ENCODE measurements at regions not wholly inside any gene's neighbourhood (a gene's known extent, or its start where the extent isn't known, plus 50 kb on each side); places are given as distances from the start of the nearest gene placed in this dataset.

DNA sequence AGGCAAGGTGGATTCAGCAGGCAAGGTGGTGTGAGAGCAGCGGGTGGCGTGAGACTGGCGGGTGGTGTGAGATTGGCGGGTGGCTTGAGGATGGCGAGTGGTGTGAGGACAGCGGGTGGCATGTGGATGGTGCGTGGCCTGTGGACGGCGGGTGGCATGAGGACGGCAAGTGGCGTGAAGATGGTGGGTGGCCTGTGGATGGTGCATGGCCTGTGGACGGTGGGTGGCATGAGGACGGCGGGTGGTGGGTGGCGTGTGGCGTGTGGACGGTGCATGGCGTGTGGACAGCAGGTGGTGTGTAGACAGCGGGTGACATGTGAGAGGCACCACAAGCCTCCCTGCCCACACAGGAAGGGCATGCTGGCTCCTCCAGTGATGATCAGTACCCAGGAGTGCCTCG lies 186.9 kb upstream of the SALL3 start:
- intact Hi-C loops (cut with micrococcal nuclease): no loop called here
- H3K4me3 Mint-ChIP-seq: no peak overlapping the region
- Histone ChIP-seq H3K9ac (ENCODE audit: insufficient read depth, low read length, poor library complexity, severe bottlenecking) (no peak overlapping the region), H4K20me1 (ENCODE audit: insufficient read depth, low read length) (no peaks in the 10 kb centered on the region), H2AFZ (ENCODE audit: insufficient read depth, low read depth, low read length, poor library complexity, severe bottlenecking) (no peak overlapping the region), H3K79me2 (ENCODE audit: insufficient read depth, low read length) (no peaks in the 10 kb centered on the region), H3K36me3 (replicated peaks in 1 of 2; ENCODE audit: control insufficient read depth in 1 of 2, insufficient read depth in 2 of 2, low read length in 2 of 2) (no peaks in the 10 kb centered on the region), H3K4me2 (replicated peaks; ENCODE audit: extremely low read depth, low read length, poor library complexity, severe bottlenecking) (no peak overlapping the region), H3K4me1 (ENCODE audit: control insufficient read depth in 1 of 2, insufficient read depth in 2 of 2, low read length in 2 of 2) (no peaks in the 10 kb centered on the region), H3K4me3 (replicated peaks in 1 of 3; ENCODE audit: low read depth in 2 of 3, low read length in 3 of 3) (no peak overlapping the region), H3K9me3 (replicated peaks in 1 of 2; ENCODE audit: control insufficient read depth in 1 of 2, insufficient read depth in 1 of 2, low read length in 2 of 2) (peaks cover 0 to 3% of the 10 kb centered on the region in 2 donors), H3K27me3 (ENCODE audit: control insufficient read depth in 2 of 2, insufficient read depth in 2 of 2, low read length in 2 of 2) (no peaks in the 10 kb centered on the region), H3K27ac (ENCODE audit: low read depth in 1 of 2, low read length in 2 of 2) (no peak overlapping the region)
- H3K4me1 Mint-ChIP-seq: no peaks in the 10 kb centered on the region
- no peak for TF ChIP-seq CTCF (IDR thresholded peaks at IDR 0.05)
- peaks cover 0 to 4% (median 2%) of the 10 kb centered on the region in 3 donors for H3K27me3 Mint-ChIP-seq (ENCODE audit: low read depth in 3 of 3)
- no peak for DNase-seq
- H3K27ac Mint-ChIP-seq: no peak overlapping the region
- peaks cover 0 to 9% (median 3%) of the 10 kb centered on the region in 7 donors for H3K9me3 Mint-ChIP-seq
- WGBS (ENCODE audit: insufficient coverage): 96% methylated on average over 12 of the region's 20 CpGs
- H3K36me3 Mint-ChIP-seq: no peaks in the 10 kb centered on the region

DNA sequence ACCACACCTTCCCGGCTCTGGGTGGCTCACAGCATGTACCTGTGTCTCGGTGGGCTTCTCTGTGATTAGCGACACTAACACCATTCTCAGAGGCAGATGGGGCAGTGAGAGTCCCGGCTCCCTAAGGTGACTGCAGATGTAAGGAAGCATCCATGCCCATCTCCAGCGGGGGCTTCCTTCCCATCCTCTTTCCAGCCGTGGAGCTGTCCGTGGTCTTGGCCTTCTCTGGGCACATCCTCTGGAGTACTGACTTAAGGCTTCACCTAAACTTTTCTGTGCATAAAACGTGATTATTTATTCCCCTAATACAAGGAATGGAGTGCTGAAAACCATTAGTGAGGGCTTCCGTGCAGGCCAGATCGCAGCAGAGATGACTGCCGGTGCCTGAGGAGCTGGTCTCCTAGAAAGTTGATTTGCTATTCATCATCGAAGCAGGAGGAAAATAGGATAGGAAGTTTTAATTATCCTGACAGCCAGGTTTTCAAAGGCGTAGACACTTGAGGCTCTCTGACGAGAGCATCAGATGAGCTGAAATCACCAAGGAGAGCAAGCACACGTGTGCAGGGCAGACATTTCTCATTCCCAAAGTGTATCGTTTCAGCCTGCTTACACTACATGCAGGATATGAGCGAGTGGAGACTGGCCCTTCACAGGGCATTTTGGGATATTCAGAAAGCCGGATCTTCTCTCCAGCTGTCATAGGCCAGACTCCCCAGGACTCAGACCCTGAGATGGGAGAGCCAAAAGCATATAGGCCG lies 186.1 kb upstream of the SALL3 start:
- H3K9me3 Mint-ChIP-seq: peaks cover 0 to 9% (median 3%) of the 10 kb centered on the region in 7 donors
- DNase-seq: no peak
- H3K79me2 ChIP-seq (ENCODE audit: insufficient read depth, low read length): no peaks in the 10 kb centered on the region
- H3K9ac ChIP-seq (ENCODE audit: insufficient read depth, low read length, poor library complexity, severe bottlenecking): no peak overlapping the region
- no peak overlapping the region for H3K4me2 ChIP-seq (replicated peaks; ENCODE audit: extremely low read depth, low read length, poor library complexity, severe bottlenecking)
- H3K4me3 Mint-ChIP-seq: no peak overlapping the region
- no peak overlapping the region for H3K27ac ChIP-seq (ENCODE audit: low read depth in 1 of 2, low read length in 2 of 2)
- H3K4me3 ChIP-seq (replicated peaks in 1 of 3; ENCODE audit: low read depth in 2 of 3, low read length in 3 of 3): no peak overlapping the region
- TF ChIP-seq CTCF (IDR thresholded peaks at IDR 0.05): no peak
- peaks cover 0 to 4% (median 2%) of the 10 kb centered on the region in 3 donors for H3K27me3 Mint-ChIP-seq (ENCODE audit: low read depth in 3 of 3)
- intact Hi-C loops (cut with micrococcal nuclease): no loop called here
- H3K4me1 ChIP-seq (ENCODE audit: control insufficient read depth in 1 of 2, insufficient read depth in 2 of 2, low read length in 2 of 2): no peaks in the 10 kb centered on the region
- 89% methylated on average over 13 of the region's 19 CpGs for WGBS (ENCODE audit: insufficient coverage)
- H3K4me1 Mint-ChIP-seq: no peaks in the 10 kb centered on the region
- H3K36me3 Mint-ChIP-seq: no peaks in the 10 kb centered on the region
- H4K20me1 ChIP-seq (ENCODE audit: insufficient read depth, low read length): no peaks in the 10 kb centered on the region
- no peak overlapping the region for H2AFZ ChIP-seq (ENCODE audit: insufficient read depth, low read depth, low read length, poor library complexity, severe bottlenecking)
- H3K9me3 ChIP-seq (replicated peaks in 1 of 2; ENCODE audit: control insufficient read depth in 1 of 2, insufficient read depth in 1 of 2, low read length in 2 of 2): peaks cover 0 to 3% of the 10 kb centered on the region in 2 donors
- no peaks in the 10 kb centered on the region for H3K27me3 ChIP-seq (ENCODE audit: control insufficient read depth in 2 of 2, insufficient read depth in 2 of 2, low read length in 2 of 2)
- no peaks in the 10 kb centered on the region for H3K36me3 ChIP-seq (replicated peaks in 1 of 2; ENCODE audit: control insufficient read depth in 1 of 2, insufficient read depth in 2 of 2, low read length in 2 of 2)
- H3K27ac Mint-ChIP-seq: no peak overlapping the region
